UCSD-AML1 (cell line): ENCODE measurements at regions not wholly inside any gene's neighbourhood (a gene's known extent, or its start where the extent isn't known, plus 50 kb on each side); places are given as distances from the start of the nearest gene placed in this dataset.

Experiments
- DNase-seq: peaks from one replicate; lab custom pipeline; 2025; ENCODE audit not compliant: unreplicated experiment; lab: John Stamatoyannopoulos, UW

- DNase-seq, result no peak
These were observed 112.1 kb downstream of the DLL1 start for GRCh38 chr6:170178561-170179477.

GRCh38 chr6:170177772-170178560, 112.9 kb downstream of the DLL1 start:
- no peak for DNase-seq

- DNase-seq, result no peak
These were observed 113.7 kb downstream of the DLL1 start for GRCh38 chr6:170176898-170177771.

- DNase-seq, result no peak
These were observed 114.6 kb downstream of the DLL1 start for GRCh38 chr6:170176136-170176897.

GRCh38 chr6:170175644-170176135, 115.2 kb downstream of the DLL1 start:
- no peak for DNase-seq

- DNase-seq, result no peak
These were observed 115.9 kb downstream of the DLL1 start for GRCh38 chr6:170174771-170175643.

- no peak for DNase-seq
These were observed 116.6 kb downstream of the DLL1 start for GRCh38 chr6:170174124-170174770.

- no peak for DNase-seq
These were observed 117.5 kb downstream of the DLL1 start for GRCh38 chr6:170173335-170173881.

GRCh38 chr6:170172825-170173256, 118.0 kb downstream of the DLL1 start:
- DNase-seq, result no peak

- DNase-seq, result no peak
These were observed 118.5 kb downstream of the DLL1 start for GRCh38 chr6:170172392-170172791.

GRCh38 chr6:170167657-170168159, 123.2 kb downstream of the DLL1 start:
- DNase-seq, result no peak

GRCh38 chr6:170166511-170167122, 124.3 kb downstream of the DLL1 start:
- DNase-seq, result no peak

- no peak for DNase-seq
These were observed 125.3 kb downstream of the DLL1 start for GRCh38 chr6:170165471-170166117.

GRCh38 chr6:170165085-170165470, 125.8 kb downstream of the DLL1 start:
- DNase-seq, result no peak

GRCh38 chr6:170164271-170164900, 126.5 kb downstream of the DLL1 start:
- no peak for DNase-seq

GRCh38 chr6:170163405-170164170, 127.3 kb downstream of the DLL1 start:
- DNase-seq, result no peak
